Chondrocyte (in vitro differentiated cells): ENCODE measurements at regions not wholly inside any gene's neighbourhood (a gene's known extent, or its start where the extent isn't known, plus 50 kb on each side); places are given as distances from the start of the nearest gene placed in this dataset.
A peak's percentile ranks its signal among the peaks of the same experiment; 100 is the strongest.

Experiments
- DNase-seq: peaks from one replicate; pipeline ENCODE4 v3.0.0; 2021; ENCODE audit warnings: mixed read lengths, low spot score
- H3K27ac Mint-ChIP-seq: one replicate; pipeline ENCODE4 v1.8.0; 2021; ENCODE audit warnings: mild to moderate bottlenecking, moderate library complexity, mixed read lengths; ENCODE audit not compliant: unreplicated experiment
- H3K27me3 Mint-ChIP-seq: 2 replicates; pipeline ENCODE4 v1.8.0; 2021; ENCODE audit warnings: low read depth, mixed read lengths
- H3K36me3 Mint-ChIP-seq: 2 replicates; pipeline ENCODE4 v1.8.0; 2021; ENCODE audit warnings: low read depth, mixed read lengths
- H3K4me1 Mint-ChIP-seq: 2 replicates; pipeline ENCODE4 v1.8.0; 2021; ENCODE audit warnings: low read depth, mild to moderate bottlenecking, mixed read lengths
- H3K4me3 Mint-ChIP-seq: one replicate; pipeline ENCODE4 v1.8.0; 2021; ENCODE audit warnings: mild to moderate bottlenecking, moderate library complexity, mixed read lengths; ENCODE audit not compliant: unreplicated experiment
- H3K9me3 Mint-ChIP-seq: 2 replicates; pipeline ENCODE4 v1.8.0; 2021; ENCODE audit warnings: low read depth, mixed read lengths
- TF ChIP-seq, protein P1 (sequence below): fragments of 200-600 bp; sonication (generic); IDR thresholded peaks from 2 replicates; pipeline ENCODE4 v1.5.0; 2021; ENCODE audit warnings: antibody characterized with exemption, mild to moderate bottlenecking, moderate library complexity

DNA sequence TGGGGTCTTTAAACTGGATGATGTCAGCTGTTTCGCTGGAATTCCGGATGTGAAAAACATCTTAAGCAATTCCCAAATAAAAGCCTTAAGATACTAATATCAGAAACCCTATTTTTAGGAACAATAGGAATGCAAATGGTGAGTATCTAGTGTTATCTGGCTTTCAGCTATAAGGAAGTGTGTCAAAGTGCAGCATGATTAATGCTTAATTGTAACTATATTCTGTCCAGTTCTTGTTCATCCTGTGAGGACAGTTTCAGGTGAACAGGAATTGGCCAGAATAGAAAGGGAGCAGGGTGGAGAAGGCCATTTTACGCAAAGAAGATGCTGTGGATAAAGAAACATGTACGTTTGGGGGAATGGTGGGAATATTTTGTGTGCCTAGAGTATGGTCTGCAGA is 108.2 kb downstream of the RASSF10 start:
- Mint-ChIP-seq H3K27me3 (no peaks in the 10 kb centered on the region), H3K27ac (no peak overlapping the region), H3K4me3 (no peak overlapping the region), H3K36me3 (no peaks in the 10 kb centered on the region), H3K4me1 (peaks cover 44% of the 10 kb centered on the region), H3K9me3 (no peaks in the 10 kb centered on the region)
- DNase-seq = no peak
- TF ChIP-seq, protein P1, sequence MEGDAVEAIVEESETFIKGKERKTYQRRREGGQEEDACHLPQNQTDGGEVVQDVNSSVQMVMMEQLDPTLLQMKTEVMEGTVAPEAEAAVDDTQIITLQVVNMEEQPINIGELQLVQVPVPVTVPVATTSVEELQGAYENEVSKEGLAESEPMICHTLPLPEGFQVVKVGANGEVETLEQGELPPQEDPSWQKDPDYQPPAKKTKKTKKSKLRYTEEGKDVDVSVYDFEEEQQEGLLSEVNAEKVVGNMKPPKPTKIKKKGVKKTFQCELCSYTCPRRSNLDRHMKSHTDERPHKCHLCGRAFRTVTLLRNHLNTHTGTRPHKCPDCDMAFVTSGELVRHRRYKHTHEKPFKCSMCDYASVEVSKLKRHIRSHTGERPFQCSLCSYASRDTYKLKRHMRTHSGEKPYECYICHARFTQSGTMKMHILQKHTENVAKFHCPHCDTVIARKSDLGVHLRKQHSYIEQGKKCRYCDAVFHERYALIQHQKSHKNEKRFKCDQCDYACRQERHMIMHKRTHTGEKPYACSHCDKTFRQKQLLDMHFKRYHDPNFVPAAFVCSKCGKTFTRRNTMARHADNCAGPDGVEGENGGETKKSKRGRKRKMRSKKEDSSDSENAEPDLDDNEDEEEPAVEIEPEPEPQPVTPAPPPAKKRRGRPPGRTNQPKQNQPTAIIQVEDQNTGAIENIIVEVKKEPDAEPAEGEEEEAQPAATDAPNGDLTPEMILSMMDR = no peak

DNA sequence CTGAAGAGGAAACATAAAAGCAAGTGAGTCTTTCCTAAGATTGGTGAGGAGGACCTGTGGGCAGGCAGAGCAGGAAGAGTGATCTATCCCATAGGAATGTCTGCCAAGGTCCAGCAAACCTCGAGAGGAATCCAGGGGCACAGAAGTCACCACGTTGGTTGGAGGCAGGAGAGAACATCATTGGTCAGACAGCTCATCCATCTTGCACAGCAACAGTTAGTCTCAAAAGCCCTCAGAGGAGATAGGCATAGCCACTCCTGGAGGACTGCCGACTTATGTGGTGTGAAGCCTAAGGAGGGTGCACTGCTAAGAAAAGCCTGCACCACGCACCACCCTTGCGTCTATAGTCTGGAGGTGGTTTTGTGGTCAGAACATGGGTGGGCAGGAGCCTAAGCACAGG is 109.1 kb downstream of the RASSF10 start:
- no peak for DNase-seq
- no peaks in the 10 kb centered on the region for H3K36me3 Mint-ChIP-seq
- no peaks in the 10 kb centered on the region for H3K27me3 Mint-ChIP-seq
- no peak overlapping the region for H3K4me3 Mint-ChIP-seq
- peaks cover 2% of the 10 kb centered on the region for H3K9me3 Mint-ChIP-seq
- TF ChIP-seq, protein P1 = no peak
- peak overlapping the region; percentile 46 for H3K27ac Mint-ChIP-seq
- peaks cover 44% of the 10 kb centered on the region for H3K4me1 Mint-ChIP-seq

DNA sequence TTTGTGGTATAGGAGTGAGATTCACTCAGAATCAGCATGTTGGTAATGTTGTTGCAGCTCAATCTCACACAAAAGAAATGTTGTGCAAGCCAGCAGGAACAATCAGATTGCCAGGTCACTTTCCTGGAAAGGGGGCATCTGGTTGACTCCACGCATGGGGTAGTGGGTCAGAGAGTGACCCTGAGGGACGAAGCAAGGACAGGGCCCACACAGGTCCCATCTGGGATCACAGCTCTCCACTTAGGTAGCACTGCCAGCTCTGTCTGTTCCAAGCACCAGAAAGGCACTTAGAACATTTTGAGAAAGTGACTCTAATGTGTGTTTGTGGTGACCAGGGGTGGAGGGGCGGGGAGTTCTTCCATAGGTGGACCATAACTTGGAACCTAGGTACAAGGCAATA is 109.5 kb downstream of the RASSF10 start:
- H3K4me1 Mint-ChIP-seq = peaks cover 44% of the 10 kb centered on the region
- peak overlapping the region; percentile 8 for H3K27ac Mint-ChIP-seq
- no peak overlapping the region for H3K4me3 Mint-ChIP-seq
- no peak for DNase-seq
- no peaks in the 10 kb centered on the region for H3K36me3 Mint-ChIP-seq
- no peaks in the 10 kb centered on the region for H3K27me3 Mint-ChIP-seq
- TF ChIP-seq, protein P1 = no peak
- H3K9me3 Mint-ChIP-seq = peaks cover 4% of the 10 kb centered on the region

DNA sequence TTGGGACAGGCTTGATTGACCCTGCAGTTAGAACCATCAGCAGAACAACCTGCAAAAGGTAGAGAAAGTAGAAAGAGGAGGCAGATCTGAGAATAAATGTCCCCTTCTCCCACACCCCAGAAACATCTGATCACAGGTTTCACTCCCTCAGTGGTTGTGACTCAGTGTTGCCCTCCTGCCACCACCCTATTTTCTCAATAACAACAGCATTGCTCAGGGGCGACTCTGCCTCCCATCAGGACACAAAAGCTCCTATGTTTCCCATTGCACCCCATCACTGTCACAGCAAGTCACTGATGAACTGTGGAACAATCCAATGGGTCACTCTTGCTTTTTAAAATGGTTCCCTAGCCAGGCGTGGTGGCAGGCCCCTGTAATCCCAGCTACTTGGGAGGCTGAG is 110.2 kb downstream of the RASSF10 start:
- peaks cover 44% of the 10 kb centered on the region for H3K4me1 Mint-ChIP-seq
- peaks cover 4% of the 10 kb centered on the region for H3K9me3 Mint-ChIP-seq
- DNase-seq = no peak
- H3K27me3 Mint-ChIP-seq = no peaks in the 10 kb centered on the region
- H3K27ac Mint-ChIP-seq = no peak overlapping the region
- no peaks in the 10 kb centered on the region for H3K36me3 Mint-ChIP-seq
- TF ChIP-seq, protein P1 = no peak
- no peak overlapping the region for H3K4me3 Mint-ChIP-seq

DNA sequence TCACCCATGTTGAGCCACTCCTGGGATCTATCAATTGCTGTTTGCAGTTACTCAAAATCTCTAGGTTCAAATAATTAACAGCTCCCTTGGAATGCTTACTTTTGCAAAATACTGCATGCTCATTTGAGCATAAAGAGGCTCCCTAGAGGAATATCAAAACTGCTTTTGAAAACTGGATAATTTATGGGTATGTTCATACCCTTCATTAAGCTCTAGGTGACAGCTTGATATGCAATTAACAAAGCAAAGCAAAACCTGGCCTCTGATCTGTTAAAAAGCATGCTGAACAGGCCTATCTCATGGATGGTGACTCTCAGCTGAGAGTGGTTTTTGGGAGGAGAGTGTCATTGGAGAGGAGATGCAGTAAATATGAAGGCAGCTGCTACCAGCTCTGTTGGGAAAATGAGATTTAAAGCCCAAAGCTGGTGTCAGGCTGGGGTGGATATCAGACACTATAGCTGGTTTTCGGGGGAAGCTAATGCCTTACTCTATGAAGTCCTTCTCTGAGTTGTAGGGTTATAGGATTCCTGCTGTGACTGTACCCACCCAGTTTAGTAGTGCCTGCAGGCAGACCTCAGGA is 110.9 kb downstream of the RASSF10 start:
- Mint-ChIP-seq H3K9me3 (peaks cover 7% of the 10 kb centered on the region), H3K27ac (peak overlapping the region; percentile 23), H3K36me3 (no peaks in the 10 kb centered on the region), H3K4me3 (no peak overlapping the region), H3K27me3 (no peaks in the 10 kb centered on the region), H3K4me1 (peaks cover 44% of the 10 kb centered on the region)
- TF ChIP-seq, protein P1 = no peak
- no peak for DNase-seq
